Panc1 (cell line): ENCODE measurements at regions not wholly inside any gene's neighbourhood (a gene's known extent, or its start where the extent isn't known, plus 50 kb on each side); places are given as distances from the start of the nearest gene placed in this dataset.
"Not testable (repeated sequence)": the region's sequence is repeated elsewhere in the genome, so short reads cannot be mapped to it uniquely, and the experiment has no call there.

Experiments used
- ATAC-seq: fragments of 200-7000 bp; cut with Tn5 transposase; 2 replicates; pipeline ENCODE4 v1.9.1; 2020; ENCODE audit warnings: mild to moderate bottlenecking, moderate library complexity
- BruUV-seq: library from RNA; stranded (reverse); fragments of 400-500 nt; replicated peaks from 2 replicates; lab custom pipeline; 2021; lab: Mats Ljungman, UMichigan
- CTCF ChIA-PET: fragments of 300-600 bp; sonication (Branson Sonifier 250); formaldehyde crosslinking; loops from one replicate; lab custom pipeline; 2022; ENCODE audit warnings: antibody characterized with exemption; lab: Charles Lee
- POLR2A ChIA-PET: fragments of 300-600 bp; sonication (Branson Sonifier 250); formaldehyde crosslinking; loops from one replicate; lab custom pipeline; 2022; ENCODE audit warnings: antibody characterized with exemption; lab: Charles Lee
- DNase-seq: peaks from one replicate; pipeline ENCODE4 v3.0.0-alpha.2; 2010; ENCODE audit warnings: low read depth, low spot score
- H3K27ac ChIP-seq: 2 replicates; pipeline ENCODE4 v1.5.1; 2011; ENCODE audit warnings: mild to moderate bottlenecking, low read length, inconsistent platforms
- H3K27me3 ChIP-seq: fragments of 200-500 bp; sonication (Bioruptor generic); 2 replicates; pipeline ENCODE4 v1.6.0; 2014; ENCODE audit warnings: low read length, inconsistent platforms; ENCODE audit not compliant: control insufficient read depth, insufficient read depth
- H3K36me3 ChIP-seq: fragments of 200-500 bp; sonication (Bioruptor generic); 2 replicates; pipeline ENCODE4 v1.5.1; 2014; ENCODE audit warnings: inconsistent platforms, mild to moderate bottlenecking, low read length, moderate library complexity; ENCODE audit not compliant: control insufficient read depth, insufficient read depth
- H3K4me1 ChIP-seq: 2 replicates; pipeline ENCODE4 v1.5.1; 2011; ENCODE audit warnings: inconsistent platforms, mild to moderate bottlenecking, low read length, moderate library complexity; ENCODE audit not compliant: control insufficient read depth, insufficient read depth
- H3K4me3 ChIP-seq, 2 experiments: 2 replicates each; pipeline ENCODE4 v1.5.1; 2011 to 2012; ENCODE audit warnings: low read depth in 2 of 2, low read length in 2 of 2, mild to moderate bottlenecking in 2 of 2, inconsistent platforms in 1 of 2, moderate library complexity in 1 of 2
- H3K9me3 ChIP-seq: fragments of 200-500 bp; sonication (Bioruptor generic); 2 replicates; pipeline ENCODE4 v1.5.1; 2014; ENCODE audit warnings: low read depth, mild to moderate bottlenecking, inconsistent platforms, low read length, moderate library complexity; ENCODE audit not compliant: control insufficient read depth, insufficient read depth
- in situ Hi-C: cut with HindIII; loops from 2 replicates; pipeline ENCODE4 v1.10.0; 2016; ENCODE audit warnings: low sequenced_read_pairs, low pct_unique_long_range_greater_than_20kb
- intact Hi-C: fragments of 100-400 bp; cut with micrococcal nuclease; formaldehyde crosslinking; loops from one replicate; pipeline ENCODE4 v1.10.0; 2022; ENCODE audit not compliant: unreplicated experiment
- TF ChIP-seq, protein P1 (sequence below): fragments of 450-650 bp; IDR thresholded peaks from 2 replicates; pipeline ENCODE4 v1.5.1; 2017; ENCODE audit warnings: mild to moderate bottlenecking

GRCh38 chr20:30316063-30316462, 941.4 kb upstream of the DEFB115 start:
- DNase-seq, H3K4me1 ChIP-seq, in situ Hi-C loops, BruUV-seq, H3K27me3 ChIP-seq, ATAC-seq, H3K36me3 ChIP-seq, H3K4me3 ChIP-seq, H3K9me3 ChIP-seq, POLR2A ChIA-PET, CTCF ChIA-PET, intact Hi-C loops, H3K27ac ChIP-seq: not testable (repeated sequence)

- DNase-seq, H3K36me3 ChIP-seq, POLR2A ChIA-PET, H3K27me3 ChIP-seq, H3K4me3 ChIP-seq, in situ Hi-C loops, CTCF ChIA-PET, intact Hi-C loops, H3K27ac ChIP-seq, H3K4me1 ChIP-seq, H3K9me3 ChIP-seq, ATAC-seq, BruUV-seq: not testable (repeated sequence)
These were observed 940.7 kb upstream of the DEFB115 start for GRCh38 chr20:30316532-30317299.

- CTCF ChIA-PET, POLR2A ChIA-PET, intact Hi-C loops, DNase-seq, H3K27ac ChIP-seq, ATAC-seq, H3K4me1 ChIP-seq, BruUV-seq, H3K9me3 ChIP-seq, in situ Hi-C loops, H3K4me3 ChIP-seq, H3K27me3 ChIP-seq, H3K36me3 ChIP-seq: not testable (repeated sequence)
These were observed 923.7 kb upstream of the DEFB115 start for GRCh38 chr20:30333744-30334143.

DNA sequence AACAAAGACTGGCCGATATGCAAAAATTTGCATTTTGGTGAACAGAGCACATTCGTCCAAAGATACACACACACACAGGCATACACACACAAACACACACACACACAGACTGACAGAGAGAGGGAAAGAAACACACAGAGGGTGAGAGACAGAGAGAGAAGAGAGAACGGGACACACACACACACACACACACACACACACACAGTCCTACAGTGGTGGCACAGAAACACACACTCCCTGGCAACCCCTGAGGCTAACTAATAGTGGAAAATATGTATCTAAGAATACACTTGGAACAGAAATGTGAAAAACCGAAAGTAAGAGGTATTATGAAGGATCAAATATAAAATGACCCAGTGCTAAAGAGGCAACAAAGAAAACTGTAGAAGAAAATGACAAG, 919.9 kb upstream of the DEFB115 start:
- in situ Hi-C loops, BruUV-seq, H3K4me1 ChIP-seq, H3K27ac ChIP-seq, DNase-seq, H3K9me3 ChIP-seq, H3K4me3 ChIP-seq, H3K27me3 ChIP-seq, intact Hi-C loops, H3K36me3 ChIP-seq, ATAC-seq, POLR2A ChIA-PET, CTCF ChIA-PET: not testable (repeated sequence)

DNA sequence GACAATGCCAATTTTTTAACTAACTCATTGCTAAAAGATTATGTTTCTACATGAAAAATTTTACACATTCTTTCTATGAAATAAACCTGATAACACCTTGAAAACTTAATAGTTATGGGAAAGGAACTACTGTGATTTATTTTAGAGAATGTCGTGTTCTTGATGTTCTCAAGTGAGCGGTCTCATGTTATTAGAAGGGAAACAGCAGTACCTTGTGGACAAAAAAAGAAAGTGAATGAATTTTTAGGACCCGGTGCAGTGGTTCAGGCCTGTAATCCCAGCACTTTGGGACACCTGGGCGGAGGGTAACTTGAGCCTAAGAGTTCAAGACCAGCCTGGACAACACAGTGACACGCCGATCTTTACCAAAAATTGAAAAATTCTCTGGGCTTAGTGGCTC, 908.5 kb upstream of the DEFB115 start:
- H3K27ac ChIP-seq, in situ Hi-C loops, H3K36me3 ChIP-seq, H3K4me3 ChIP-seq, DNase-seq, CTCF ChIA-PET, H3K9me3 ChIP-seq, H3K4me1 ChIP-seq, POLR2A ChIA-PET, BruUV-seq, ATAC-seq, H3K27me3 ChIP-seq: not testable (repeated sequence)
- intact Hi-C loops = loop anchor here (5.0 kb wide), 1 partner anchor 1022 kb away; no protein-coding TSS in a partner anchor
- TF ChIP-seq, protein P1, sequence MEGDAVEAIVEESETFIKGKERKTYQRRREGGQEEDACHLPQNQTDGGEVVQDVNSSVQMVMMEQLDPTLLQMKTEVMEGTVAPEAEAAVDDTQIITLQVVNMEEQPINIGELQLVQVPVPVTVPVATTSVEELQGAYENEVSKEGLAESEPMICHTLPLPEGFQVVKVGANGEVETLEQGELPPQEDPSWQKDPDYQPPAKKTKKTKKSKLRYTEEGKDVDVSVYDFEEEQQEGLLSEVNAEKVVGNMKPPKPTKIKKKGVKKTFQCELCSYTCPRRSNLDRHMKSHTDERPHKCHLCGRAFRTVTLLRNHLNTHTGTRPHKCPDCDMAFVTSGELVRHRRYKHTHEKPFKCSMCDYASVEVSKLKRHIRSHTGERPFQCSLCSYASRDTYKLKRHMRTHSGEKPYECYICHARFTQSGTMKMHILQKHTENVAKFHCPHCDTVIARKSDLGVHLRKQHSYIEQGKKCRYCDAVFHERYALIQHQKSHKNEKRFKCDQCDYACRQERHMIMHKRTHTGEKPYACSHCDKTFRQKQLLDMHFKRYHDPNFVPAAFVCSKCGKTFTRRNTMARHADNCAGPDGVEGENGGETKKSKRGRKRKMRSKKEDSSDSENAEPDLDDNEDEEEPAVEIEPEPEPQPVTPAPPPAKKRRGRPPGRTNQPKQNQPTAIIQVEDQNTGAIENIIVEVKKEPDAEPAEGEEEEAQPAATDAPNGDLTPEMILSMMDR = peak; percentile 78
